Neural cell (in vitro differentiated cells): ENCODE measurements at regions not wholly inside any gene's neighbourhood (a gene's known extent, or its start where the extent isn't known, plus 50 kb on each side); places are given as distances from the start of the nearest gene placed in this dataset.

ENCODE experiments used
- H2AFZ ChIP-seq: fragments of 200-600, 300-800 bp; sonication (generic), shearing (Covaris generic); 2 replicates; pipeline ENCODE4 v1.6.0; 2014; ENCODE audit warnings: low read depth, mild to moderate bottlenecking, antibody characterized with exemption, low read length, moderate library complexity
- H3F3A ChIP-seq: fragments of 200-600 bp; shearing (Covaris generic); 2 replicates; pipeline ENCODE4 v1.6.1; 2016; ENCODE audit warnings: mild to moderate bottlenecking, moderate library complexity, mixed read lengths, antibody characterized with exemption, low read length; ENCODE audit not compliant: insufficient read depth, poor library complexity, severe bottlenecking
- H3K27ac ChIP-seq: fragments of 200-600, 300-800 bp; sonication (generic), shearing (Covaris generic); 2 replicates; pipeline ENCODE4 v1.5.1; 2014; ENCODE audit warnings: mild to moderate bottlenecking, low read length, moderate library complexity
- H3K27me3 ChIP-seq: fragments of 300-800, 200-600 bp; sonication (generic), shearing (Covaris generic); 2 replicates; pipeline ENCODE4 v1.6.0; 2014; ENCODE audit warnings: mild to moderate bottlenecking, low read depth, low read length, moderate library complexity; ENCODE audit not compliant: insufficient read depth
- H3K36me3 ChIP-seq: fragments of 300-800, 200-600 bp; sonication (generic), shearing (Covaris generic); 2 replicates; pipeline ENCODE4 v1.5.1; 2014; ENCODE audit warnings: mild to moderate bottlenecking, antibody characterized with exemption, low read length, moderate library complexity; ENCODE audit not compliant: insufficient read depth
- H3K4me2 ChIP-seq: fragments of 300-800, 200-600 bp; sonication (generic), shearing (Covaris generic); 2 replicates; pipeline ENCODE4 v1.6.0; 2014; ENCODE audit warnings: mild to moderate bottlenecking, low read length
- H3K4me3 ChIP-seq: fragments of 300-800, 200-600 bp; sonication (generic), shearing (Covaris generic); 2 replicates; pipeline ENCODE4 v1.5.1; 2014; ENCODE audit warnings: mild to moderate bottlenecking, low read length, moderate library complexity
- H3K79me2 ChIP-seq: fragments of 200-600 bp; shearing (Covaris generic); replicated peaks from 2 replicates; pipeline ENCODE4 v1.6.0; 2014; ENCODE audit warnings: mild to moderate bottlenecking, low read length, moderate library complexity; ENCODE audit not compliant: insufficient read depth
- H3K9ac ChIP-seq: fragments of 300-800, 200-600 bp; sonication (generic), shearing (Covaris generic); 2 replicates; pipeline ENCODE4 v1.6.1; 2016; ENCODE audit warnings: mild to moderate bottlenecking, low read length, mixed read lengths
- H3K9me2 ChIP-seq: fragments of 200-600 bp; shearing (Covaris generic); 2 replicates; pipeline ENCODE4 v1.6.1; 2016; ENCODE audit warnings: mild to moderate bottlenecking, low read length, mixed read lengths; ENCODE audit not compliant: insufficient read depth
- H3K9me3 ChIP-seq: fragments of 200-600, 300-800 bp; sonication (generic), shearing (Covaris generic); 2 replicates; pipeline ENCODE4 v1.6.1; 2016; ENCODE audit warnings: mild to moderate bottlenecking, mixed run types, low read length, moderate library complexity, mixed read lengths
- H4K20me1 ChIP-seq: fragments of 200-600 bp; shearing (Covaris generic); 2 replicates; pipeline ENCODE4 v1.6.1; 2016; ENCODE audit warnings: mild to moderate bottlenecking, mixed run types; ENCODE audit not compliant: insufficient read depth
- EP300 ChIP-seq: fragments of 450-650 bp; conservative IDR thresholded peaks from 2 replicates; pipeline ENCODE4 v1.6.1; 2014; ENCODE audit warnings: antibody characterized with exemption, mild to moderate bottlenecking, moderate library complexity; ENCODE audit not compliant: poor library complexity, severe bottlenecking
- MXI1 ChIP-seq: fragments of 450-650 bp; conservative IDR thresholded peaks from 2 replicates; pipeline ENCODE4 v1.6.1; 2014; ENCODE audit warnings: antibody characterized with exemption, mild to moderate bottlenecking; ENCODE audit not compliant: poor library complexity, severe bottlenecking
- POLR2AphosphoS5 ChIP-seq: IDR thresholded peaks from 2 replicates; pipeline ENCODE4 v1.6.1; 2012
- RAD21 ChIP-seq: fragments of 450-650 bp; conservative IDR thresholded peaks from 2 replicates; pipeline ENCODE4 v1.6.1; 2014; ENCODE audit warnings: antibody characterized with exemption, mild to moderate bottlenecking, moderate library complexity
- SMC3 ChIP-seq: fragments of 450-650 bp; conservative IDR thresholded peaks from 2 replicates; pipeline ENCODE4 v1.6.1; 2014; ENCODE audit warnings: antibody characterized with exemption, mild to moderate bottlenecking, moderate library complexity; ENCODE audit not compliant: poor library complexity
- TAF1 ChIP-seq: IDR thresholded peaks from 2 replicates; pipeline ENCODE4 v1.6.1; 2012; ENCODE audit warnings: low read depth
- TF ChIP-seq, protein P1 (sequence below): fragments of 450-650 bp; IDR thresholded peaks from 2 replicates; pipeline ENCODE4 v1.5.1; 2014; ENCODE audit warnings: antibody characterized with exemption, mild to moderate bottlenecking, moderate library complexity; ENCODE audit not compliant: poor library complexity, severe bottlenecking
- TF ChIP-seq, protein P2 (sequence below): IDR thresholded peaks from 2 replicates; pipeline ENCODE4 v1.6.1; 2012; ENCODE audit warnings: borderline replicate concordance

DNA sequence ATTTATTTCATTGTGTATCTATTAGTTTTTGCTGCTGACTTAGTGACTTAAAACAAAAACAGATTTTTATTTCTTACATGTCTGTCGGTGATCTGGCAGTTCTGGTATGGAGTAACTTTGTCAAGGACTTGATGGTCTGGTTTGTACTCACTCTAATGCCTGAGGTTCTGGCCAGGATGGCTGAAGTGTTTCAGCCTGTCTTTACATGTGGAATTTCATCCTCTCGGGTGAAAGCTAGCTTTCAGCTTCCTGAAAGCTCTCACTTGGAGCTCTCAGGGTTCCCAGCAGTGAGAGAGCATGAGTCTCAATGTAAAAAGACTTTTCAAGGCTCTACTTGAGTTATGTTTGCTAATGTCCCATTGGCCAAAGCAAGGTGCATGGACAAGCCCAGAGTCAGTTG is 216.4 kb downstream of the NR4A2 start:
- TF ChIP-seq POLR2AphosphoS5 (no peak), MXI1 (no peak), TAF1 (no peak), EP300 (no peak)
- TF ChIP-seq, protein P1, sequence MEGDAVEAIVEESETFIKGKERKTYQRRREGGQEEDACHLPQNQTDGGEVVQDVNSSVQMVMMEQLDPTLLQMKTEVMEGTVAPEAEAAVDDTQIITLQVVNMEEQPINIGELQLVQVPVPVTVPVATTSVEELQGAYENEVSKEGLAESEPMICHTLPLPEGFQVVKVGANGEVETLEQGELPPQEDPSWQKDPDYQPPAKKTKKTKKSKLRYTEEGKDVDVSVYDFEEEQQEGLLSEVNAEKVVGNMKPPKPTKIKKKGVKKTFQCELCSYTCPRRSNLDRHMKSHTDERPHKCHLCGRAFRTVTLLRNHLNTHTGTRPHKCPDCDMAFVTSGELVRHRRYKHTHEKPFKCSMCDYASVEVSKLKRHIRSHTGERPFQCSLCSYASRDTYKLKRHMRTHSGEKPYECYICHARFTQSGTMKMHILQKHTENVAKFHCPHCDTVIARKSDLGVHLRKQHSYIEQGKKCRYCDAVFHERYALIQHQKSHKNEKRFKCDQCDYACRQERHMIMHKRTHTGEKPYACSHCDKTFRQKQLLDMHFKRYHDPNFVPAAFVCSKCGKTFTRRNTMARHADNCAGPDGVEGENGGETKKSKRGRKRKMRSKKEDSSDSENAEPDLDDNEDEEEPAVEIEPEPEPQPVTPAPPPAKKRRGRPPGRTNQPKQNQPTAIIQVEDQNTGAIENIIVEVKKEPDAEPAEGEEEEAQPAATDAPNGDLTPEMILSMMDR: no peak
- no peak overlapping the region for H2AFZ ChIP-seq
- no peak overlapping the region for H3K9ac ChIP-seq
- H3K9me3 ChIP-seq: no peaks in the 10 kb centered on the region
- no peaks in the 10 kb centered on the region for H3K9me2 ChIP-seq
- no peak overlapping the region for H3K27ac ChIP-seq
- no peaks in the 10 kb centered on the region for H3F3A ChIP-seq
- no peak overlapping the region for H3K4me3 ChIP-seq
- no peaks in the 10 kb centered on the region for H4K20me1 ChIP-seq
- no peaks in the 10 kb centered on the region for H3K79me2 ChIP-seq
- no peaks in the 10 kb centered on the region for H3K27me3 ChIP-seq
- H3K36me3 ChIP-seq: no peaks in the 10 kb centered on the region
- H3K4me2 ChIP-seq: no peak overlapping the region

DNA sequence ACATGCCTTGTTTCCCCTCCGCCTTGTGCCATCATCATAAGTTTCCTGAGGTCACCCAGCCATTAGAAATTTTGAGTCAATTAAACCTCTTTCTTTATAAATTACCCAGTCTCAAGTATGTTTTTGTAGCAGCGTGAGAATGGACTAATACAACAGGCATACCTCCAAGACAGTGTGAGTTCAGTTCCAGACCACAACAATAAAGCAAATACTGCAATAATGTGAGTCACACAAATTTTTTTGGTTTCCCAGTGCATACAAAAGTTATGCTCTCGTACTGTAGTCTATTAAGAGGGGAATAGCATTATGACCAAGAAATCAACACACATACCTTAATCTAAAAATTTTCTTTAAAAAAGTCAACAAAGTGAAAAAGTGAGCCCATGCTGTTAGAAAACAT is 217.2 kb downstream of the NR4A2 start:
- no peaks in the 10 kb centered on the region for H4K20me1 ChIP-seq
- no peak overlapping the region for H3K9ac ChIP-seq

More for the DNA sequence above, 217.2 kb downstream of the NR4A2 start:
- Histone ChIP-seq H3K36me3 (no peaks in the 10 kb centered on the region), H3F3A (no peaks in the 10 kb centered on the region), H3K4me2 (no peak overlapping the region), H3K9me2 (no peaks in the 10 kb centered on the region), H3K9me3 (no peaks in the 10 kb centered on the region), H3K27ac (no peak overlapping the region), H3K27me3 (no peaks in the 10 kb centered on the region), H3K4me3 (no peak overlapping the region), H2AFZ (no peak overlapping the region), H3K79me2 (no peaks in the 10 kb centered on the region)
- TF ChIP-seq RAD21: no peak
- TF ChIP-seq SMC3: no peak
- no peak for TF ChIP-seq POLR2AphosphoS5
- TF ChIP-seq, protein P1: no peak
- TF ChIP-seq, protein P2, sequence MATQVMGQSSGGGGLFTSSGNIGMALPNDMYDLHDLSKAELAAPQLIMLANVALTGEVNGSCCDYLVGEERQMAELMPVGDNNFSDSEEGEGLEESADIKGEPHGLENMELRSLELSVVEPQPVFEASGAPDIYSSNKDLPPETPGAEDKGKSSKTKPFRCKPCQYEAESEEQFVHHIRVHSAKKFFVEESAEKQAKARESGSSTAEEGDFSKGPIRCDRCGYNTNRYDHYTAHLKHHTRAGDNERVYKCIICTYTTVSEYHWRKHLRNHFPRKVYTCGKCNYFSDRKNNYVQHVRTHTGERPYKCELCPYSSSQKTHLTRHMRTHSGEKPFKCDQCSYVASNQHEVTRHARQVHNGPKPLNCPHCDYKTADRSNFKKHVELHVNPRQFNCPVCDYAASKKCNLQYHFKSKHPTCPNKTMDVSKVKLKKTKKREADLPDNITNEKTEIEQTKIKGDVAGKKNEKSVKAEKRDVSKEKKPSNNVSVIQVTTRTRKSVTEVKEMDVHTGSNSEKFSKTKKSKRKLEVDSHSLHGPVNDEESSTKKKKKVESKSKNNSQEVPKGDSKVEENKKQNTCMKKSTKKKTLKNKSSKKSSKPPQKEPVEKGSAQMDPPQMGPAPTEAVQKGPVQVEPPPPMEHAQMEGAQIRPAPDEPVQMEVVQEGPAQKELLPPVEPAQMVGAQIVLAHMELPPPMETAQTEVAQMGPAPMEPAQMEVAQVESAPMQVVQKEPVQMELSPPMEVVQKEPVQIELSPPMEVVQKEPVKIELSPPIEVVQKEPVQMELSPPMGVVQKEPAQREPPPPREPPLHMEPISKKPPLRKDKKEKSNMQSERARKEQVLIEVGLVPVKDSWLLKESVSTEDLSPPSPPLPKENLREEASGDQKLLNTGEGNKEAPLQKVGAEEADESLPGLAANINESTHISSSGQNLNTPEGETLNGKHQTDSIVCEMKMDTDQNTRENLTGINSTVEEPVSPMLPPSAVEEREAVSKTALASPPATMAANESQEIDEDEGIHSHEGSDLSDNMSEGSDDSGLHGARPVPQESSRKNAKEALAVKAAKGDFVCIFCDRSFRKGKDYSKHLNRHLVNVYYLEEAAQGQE: no peak
- no peak for TF ChIP-seq TAF1
- no peak for TF ChIP-seq EP300
- no peak for TF ChIP-seq MXI1
